Testis (tissue), 2 donors: ENCODE measurements at regions not wholly inside any gene's neighbourhood (a gene's known extent, or its start where the extent isn't known, plus 50 kb on each side); places are given as distances from the start of the nearest gene placed in this dataset.

Source experiments
- DNase-seq: peaks from one replicate; pipeline ENCODE4 v3.0.0-alpha.2; 2019
- H3K27ac ChIP-seq, 2 donors: fragments of 200-600 bp; sonication (generic); one replicate each; pipeline ENCODE4 v1.5.1; 2019
- H3K27me3 ChIP-seq: fragments of 200-600 bp; sonication (generic); one replicate; pipeline ENCODE4 v1.5.1; 2019
- H3K36me3 ChIP-seq: fragments of 200-600 bp; sonication (generic); one replicate; pipeline ENCODE4 v1.5.1; 2017; ENCODE audit warnings: low read depth; ENCODE audit errors: missing control alignments
- H3K4me1 ChIP-seq: fragments of 200-600 bp; sonication (generic); one replicate; pipeline ENCODE4 v1.5.1; 2019
- H3K4me3 ChIP-seq, 2 donors: fragments of 200-600 bp; sonication (generic); one replicate each; pipeline ENCODE4 v1.5.1; 2017 to 2019
- H3K9me3 ChIP-seq: fragments of 200-600 bp; sonication (generic); one replicate; pipeline ENCODE4 v1.5.1; 2017
- POLR2A ChIP-seq: fragments of 450-650 bp; IDR thresholded peaks from one replicate; pipeline ENCODE4 v1.6.1; 2017; ENCODE audit warnings: antibody characterized with exemption, mild to moderate bottlenecking, moderate library complexity
- WGBS, 2 donors: methylation state at CpG; one replicate each; pipeline ENCODE4 v1.1.5; 2018; 5-methylcytosine and 5-hydroxymethylcytosine counted together
- intact Hi-C: fragments of 100-400 bp; cut with DNase I; formaldehyde crosslinking; loops from one replicate; pipeline ENCODE4 v1.15.1; 2023; ENCODE audit warnings: low total_unique reads
- TF ChIP-seq, protein P1 (sequence below), 3 experiments: fragments of 450-650 bp in 2 of 3; fragments of 200-600 bp in 1 of 3; sonication (generic) in 1 of 3; IDR thresholded peaks; one replicate each; pipeline ENCODE4 v1.5.1; 2016 to 2019; ENCODE audit warnings: antibody characterized with exemption in 3 of 3, mild to moderate bottlenecking in 2 of 3, moderate library complexity in 1 of 3

DNA sequence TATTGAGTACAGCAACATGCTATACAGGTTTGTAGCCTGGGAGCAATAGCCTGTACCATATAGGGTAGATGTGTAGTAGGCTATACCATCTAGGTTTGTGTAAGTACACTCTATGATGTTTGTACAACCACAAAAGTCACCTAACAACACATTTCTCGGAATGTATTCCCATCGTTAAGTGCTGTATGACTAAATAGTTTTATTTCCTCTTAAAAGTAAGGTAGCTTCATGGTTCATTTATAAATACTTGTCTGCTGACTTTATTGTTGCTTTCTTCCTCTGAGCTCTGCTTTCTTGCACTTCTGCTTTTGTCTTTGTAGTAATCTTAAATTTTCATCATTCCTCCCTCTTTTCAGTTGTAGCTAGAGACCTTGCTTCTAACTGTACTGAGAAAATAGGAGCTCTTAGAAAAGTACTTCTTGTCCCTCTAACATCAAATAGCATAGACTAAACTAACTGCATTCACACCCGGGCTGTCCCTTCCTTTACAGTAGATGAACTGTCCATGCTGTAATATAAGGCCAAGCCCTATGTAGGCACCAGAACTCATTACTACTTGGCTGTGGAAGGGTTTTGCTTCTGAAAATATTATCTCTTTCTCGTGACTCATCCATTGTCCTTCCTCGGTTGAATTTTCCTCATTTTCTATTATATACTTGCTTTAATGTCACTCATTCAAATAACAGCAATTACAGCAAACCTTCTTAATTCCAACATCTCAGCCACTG, 55.4 kb upstream of the FAM3C start:
- Histone ChIP-seq H3K27ac (no peak overlapping the region), H3K4me1 (no peaks in the 10 kb centered on the region), H3K4me3 (no peak overlapping the region), H3K36me3 (no peaks in the 10 kb centered on the region), H3K27me3 (no peaks in the 10 kb centered on the region), H3K9me3 (no peaks in the 10 kb centered on the region)
- TF ChIP-seq POLR2A: no peak
- TF ChIP-seq, protein P1, sequence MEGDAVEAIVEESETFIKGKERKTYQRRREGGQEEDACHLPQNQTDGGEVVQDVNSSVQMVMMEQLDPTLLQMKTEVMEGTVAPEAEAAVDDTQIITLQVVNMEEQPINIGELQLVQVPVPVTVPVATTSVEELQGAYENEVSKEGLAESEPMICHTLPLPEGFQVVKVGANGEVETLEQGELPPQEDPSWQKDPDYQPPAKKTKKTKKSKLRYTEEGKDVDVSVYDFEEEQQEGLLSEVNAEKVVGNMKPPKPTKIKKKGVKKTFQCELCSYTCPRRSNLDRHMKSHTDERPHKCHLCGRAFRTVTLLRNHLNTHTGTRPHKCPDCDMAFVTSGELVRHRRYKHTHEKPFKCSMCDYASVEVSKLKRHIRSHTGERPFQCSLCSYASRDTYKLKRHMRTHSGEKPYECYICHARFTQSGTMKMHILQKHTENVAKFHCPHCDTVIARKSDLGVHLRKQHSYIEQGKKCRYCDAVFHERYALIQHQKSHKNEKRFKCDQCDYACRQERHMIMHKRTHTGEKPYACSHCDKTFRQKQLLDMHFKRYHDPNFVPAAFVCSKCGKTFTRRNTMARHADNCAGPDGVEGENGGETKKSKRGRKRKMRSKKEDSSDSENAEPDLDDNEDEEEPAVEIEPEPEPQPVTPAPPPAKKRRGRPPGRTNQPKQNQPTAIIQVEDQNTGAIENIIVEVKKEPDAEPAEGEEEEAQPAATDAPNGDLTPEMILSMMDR (IDR thresholded peaks at IDR 0.05): no peak
- WGBS, 2 donors: 90 to 94% methylated on average over 5 of the region's 5 CpGs
- DNase-seq: no peak
- intact Hi-C loops: no loop called here

DNA sequence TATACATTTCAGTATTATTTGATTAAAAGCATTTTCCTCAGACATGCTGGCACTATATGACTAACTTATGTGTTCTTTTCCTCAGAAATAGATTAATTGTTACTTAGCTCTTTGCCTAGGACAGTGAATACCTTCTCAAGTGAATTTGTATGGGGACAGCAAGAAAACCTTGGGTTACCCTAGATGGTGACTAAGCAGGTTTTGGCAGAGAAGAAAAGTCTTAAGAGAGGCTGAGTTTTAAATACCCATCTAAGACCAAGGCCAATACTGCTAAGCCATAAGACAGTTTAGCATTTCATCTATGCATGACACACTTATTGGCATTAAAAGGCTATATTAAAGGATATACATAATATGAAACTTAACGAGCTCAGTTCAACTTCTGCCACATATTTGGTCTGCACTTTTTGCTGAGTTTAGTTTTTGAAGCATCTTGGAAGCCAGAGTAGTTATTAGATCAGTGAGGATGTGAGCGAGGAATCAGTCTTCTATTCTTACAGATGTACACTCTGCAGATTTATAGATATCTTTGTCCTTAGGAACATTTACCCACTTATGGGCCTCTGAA, 54.6 kb upstream of the FAM3C start:
- Histone ChIP-seq H3K9me3 (no peaks in the 10 kb centered on the region), H3K4me1 (no peaks in the 10 kb centered on the region), H3K4me3 (no peak overlapping the region), H3K27ac (no peak overlapping the region), H3K36me3 (no peaks in the 10 kb centered on the region), H3K27me3 (no peaks in the 10 kb centered on the region)
- intact Hi-C loops: no loop called here
- no peak for DNase-seq
- TF ChIP-seq, protein P1 (IDR thresholded peaks at IDR 0.05): no peak
- no peak for TF ChIP-seq POLR2A
- 71 to 82% methylated on average over 2 of the region's 2 CpGs for WGBS, 2 donors

DNA sequence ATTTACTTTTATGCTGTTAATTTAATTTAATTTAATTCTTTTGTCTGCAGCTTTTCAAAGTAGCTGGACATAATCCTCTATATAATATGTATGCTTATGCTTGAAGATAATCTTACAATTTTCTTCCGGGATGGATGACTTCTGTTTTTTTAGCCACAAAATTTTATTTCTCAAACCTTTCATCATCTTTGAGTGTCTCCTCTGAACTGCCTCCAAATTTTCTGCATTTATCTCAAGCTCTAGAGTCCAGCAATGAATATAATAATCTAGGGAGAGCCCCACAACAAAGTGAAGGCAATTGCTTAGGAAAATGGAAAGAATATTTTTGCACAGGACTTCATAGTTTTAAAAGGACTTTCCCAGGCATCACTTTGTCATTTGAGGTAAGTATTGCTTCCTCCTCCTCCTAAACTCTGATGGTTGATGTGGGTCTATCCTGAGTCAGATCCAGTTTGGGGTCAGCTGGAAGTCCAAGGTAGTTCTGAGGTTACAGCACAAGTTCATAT, 53.7 kb upstream of the FAM3C start:
- no peak overlapping the region for H3K4me3 ChIP-seq
- H3K27me3 ChIP-seq: no peaks in the 10 kb centered on the region
- intact Hi-C loops: no loop called here
- H3K27ac ChIP-seq: no peak overlapping the region
- no peaks in the 10 kb centered on the region for H3K9me3 ChIP-seq
- TF ChIP-seq, protein P1 (IDR thresholded peaks at IDR 0.05): no peak
- TF ChIP-seq POLR2A: no peak
- 76 to 85% methylated on average over 1 of the region's 1 CpG for WGBS, 2 donors
- H3K4me1 ChIP-seq: no peaks in the 10 kb centered on the region
- no peak for DNase-seq
- H3K36me3 ChIP-seq: no peaks in the 10 kb centered on the region

DNA sequence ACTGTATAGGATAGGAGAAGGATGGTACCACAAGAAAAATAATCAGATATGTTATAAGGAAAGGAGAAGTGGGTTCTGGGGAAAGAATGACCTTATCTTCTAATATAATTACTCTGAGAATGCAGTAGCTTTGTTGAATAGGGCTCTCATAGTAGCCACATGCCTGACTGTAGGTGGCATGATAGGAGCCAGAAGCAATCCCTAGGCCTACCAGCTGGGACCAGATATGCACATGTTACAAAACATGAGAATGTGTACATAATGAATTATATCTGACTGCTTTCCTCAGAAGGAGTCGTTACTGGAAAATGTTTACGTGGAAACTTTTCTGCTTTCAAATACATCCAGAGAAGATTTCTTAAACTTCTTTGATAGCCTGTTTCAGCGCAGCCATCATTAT, 53.2 kb upstream of the FAM3C start:
- DNase-seq: no peak
- 75 to 87% methylated on average over 3 of the region's 3 CpGs for WGBS, 2 donors
- H3K4me1 ChIP-seq: no peaks in the 10 kb centered on the region
- no peak for TF ChIP-seq POLR2A
- TF ChIP-seq, protein P1 (IDR thresholded peaks at IDR 0.05): no peak
- H3K27me3 ChIP-seq: no peaks in the 10 kb centered on the region
- H3K9me3 ChIP-seq: no peaks in the 10 kb centered on the region
- intact Hi-C loops: no loop called here
- no peaks in the 10 kb centered on the region for H3K36me3 ChIP-seq
- H3K4me3 ChIP-seq: no peak overlapping the region
- no peak overlapping the region for H3K27ac ChIP-seq
